ENCODE measurements at regions not wholly inside any gene's neighbourhood (a gene's known extent, or its start where the extent isn't known, plus 50 kb on each side); places are given as distances from the start of the nearest gene placed in this dataset.
"Not testable (repeated sequence)": the region's sequence is repeated elsewhere in the genome, so short reads cannot be mapped to it uniquely, and the experiment has no call there.

DNA sequence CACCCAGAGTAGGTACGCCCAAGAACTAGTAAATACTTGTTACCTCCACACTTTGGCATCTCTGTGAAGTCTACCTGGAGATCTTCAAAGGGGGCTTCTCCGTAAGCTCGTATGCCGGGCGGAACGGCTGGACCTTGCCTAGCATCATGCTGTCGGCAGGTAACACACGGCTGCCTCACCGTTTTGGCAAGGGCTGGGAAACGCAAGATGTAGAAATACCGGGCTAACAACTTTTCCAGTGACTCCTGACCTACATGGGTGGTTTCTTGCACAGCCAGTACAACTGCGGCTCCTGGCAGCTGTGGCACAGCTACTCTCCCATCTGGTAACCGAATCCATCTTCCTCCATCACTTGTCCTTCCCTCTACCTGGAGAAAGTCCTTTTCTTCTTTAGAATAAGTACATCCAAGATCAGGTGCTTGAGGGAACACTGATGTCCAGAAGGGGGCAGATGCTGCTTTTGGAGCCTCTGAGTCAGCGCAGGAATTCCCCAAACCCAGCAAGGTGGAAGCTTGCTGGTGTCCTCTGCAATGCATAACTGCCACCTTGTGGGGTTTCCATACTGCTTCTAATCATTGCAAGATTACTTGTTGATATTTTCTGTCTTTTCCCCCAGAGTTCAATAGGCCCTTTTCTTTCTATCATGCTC is 59.7 kb upstream of the FRG2C start:
- TF ChIP-seq, protein P1, sequence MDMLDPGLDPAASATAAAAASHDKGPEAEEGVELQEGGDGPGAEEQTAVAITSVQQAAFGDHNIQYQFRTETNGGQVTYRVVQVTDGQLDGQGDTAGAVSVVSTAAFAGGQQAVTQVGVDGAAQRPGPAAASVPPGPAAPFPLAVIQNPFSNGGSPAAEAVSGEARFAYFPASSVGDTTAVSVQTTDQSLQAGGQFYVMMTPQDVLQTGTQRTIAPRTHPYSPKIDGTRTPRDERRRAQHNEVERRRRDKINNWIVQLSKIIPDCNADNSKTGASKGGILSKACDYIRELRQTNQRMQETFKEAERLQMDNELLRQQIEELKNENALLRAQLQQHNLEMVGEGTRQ (IDR thresholded peaks at IDR 0.05; ENCODE audit: low read depth, low read length): not testable (repeated sequence)
- TF ChIP-seq, protein P2, sequence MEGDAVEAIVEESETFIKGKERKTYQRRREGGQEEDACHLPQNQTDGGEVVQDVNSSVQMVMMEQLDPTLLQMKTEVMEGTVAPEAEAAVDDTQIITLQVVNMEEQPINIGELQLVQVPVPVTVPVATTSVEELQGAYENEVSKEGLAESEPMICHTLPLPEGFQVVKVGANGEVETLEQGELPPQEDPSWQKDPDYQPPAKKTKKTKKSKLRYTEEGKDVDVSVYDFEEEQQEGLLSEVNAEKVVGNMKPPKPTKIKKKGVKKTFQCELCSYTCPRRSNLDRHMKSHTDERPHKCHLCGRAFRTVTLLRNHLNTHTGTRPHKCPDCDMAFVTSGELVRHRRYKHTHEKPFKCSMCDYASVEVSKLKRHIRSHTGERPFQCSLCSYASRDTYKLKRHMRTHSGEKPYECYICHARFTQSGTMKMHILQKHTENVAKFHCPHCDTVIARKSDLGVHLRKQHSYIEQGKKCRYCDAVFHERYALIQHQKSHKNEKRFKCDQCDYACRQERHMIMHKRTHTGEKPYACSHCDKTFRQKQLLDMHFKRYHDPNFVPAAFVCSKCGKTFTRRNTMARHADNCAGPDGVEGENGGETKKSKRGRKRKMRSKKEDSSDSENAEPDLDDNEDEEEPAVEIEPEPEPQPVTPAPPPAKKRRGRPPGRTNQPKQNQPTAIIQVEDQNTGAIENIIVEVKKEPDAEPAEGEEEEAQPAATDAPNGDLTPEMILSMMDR (conservative IDR thresholded peaks at IDR 0.05; ENCODE audit: low read depth, low read length): not testable (repeated sequence)

All from IMR-90 (cell line).